Natural killer cell treated with Interleukin-12 subunit alpha and Interleukin-12 subunit beta and Interleukin-15 and Interleukin-18, amount 100 ng/mL, for 72 hours (primary cell): ENCODE measurements at regions not wholly inside any gene's neighbourhood (a gene's known extent, or its start where the extent isn't known, plus 50 kb on each side); places are given as distances from the start of the nearest gene placed in this dataset.
"Not testable (repeated sequence)": the region's sequence is repeated elsewhere in the genome, so short reads cannot be mapped to it uniquely, and the experiment has no call there.

Experiments
- ATAC-seq, 2 donors: fragments of 150-1000 bp; cut with Tn5 transposase in 1 of 2; sonication (Bioruptor Pico), chemical (Tn5 transposase) in 1 of 2; 2 replicates each; pipeline ENCODE4 v1.10.0; 2021
- DNase-seq: peaks from one replicate; pipeline ENCODE4 v3.0.0; 2022; ENCODE audit warnings: low spot score
- H3K27ac Mint-ChIP-seq, 2 donors: 1 replicate in 1 of 2; 2 replicates in 1 of 2; pipeline ENCODE4 v1.8.0; 2022; ENCODE audit warnings: mixed read lengths in 2 of 2, mild to moderate bottlenecking in 1 of 2, moderate library complexity in 1 of 2
- H3K27me3 Mint-ChIP-seq, 2 donors: 1 replicate in 1 of 2; 2 replicates in 1 of 2; pipeline ENCODE4 v1.8.0; 2022; ENCODE audit warnings: mixed read lengths in 2 of 2
- H3K36me3 Mint-ChIP-seq: one replicate; pipeline ENCODE4 v1.8.0; 2022; ENCODE audit warnings: mixed read lengths
- H3K4me1 Mint-ChIP-seq, 2 donors: 1 replicate in 1 of 2; 2 replicates in 1 of 2; pipeline ENCODE4 v1.8.0; 2022; ENCODE audit warnings: low read depth in 2 of 2, mixed read lengths in 2 of 2, mild to moderate bottlenecking in 1 of 2
- H3K4me3 Mint-ChIP-seq: one replicate; pipeline ENCODE4 v1.8.0; 2022; ENCODE audit warnings: mixed read lengths
- H3K9me3 Mint-ChIP-seq: 2 replicates; pipeline ENCODE4 v1.8.0; 2022; ENCODE audit warnings: mixed read lengths

DNA sequence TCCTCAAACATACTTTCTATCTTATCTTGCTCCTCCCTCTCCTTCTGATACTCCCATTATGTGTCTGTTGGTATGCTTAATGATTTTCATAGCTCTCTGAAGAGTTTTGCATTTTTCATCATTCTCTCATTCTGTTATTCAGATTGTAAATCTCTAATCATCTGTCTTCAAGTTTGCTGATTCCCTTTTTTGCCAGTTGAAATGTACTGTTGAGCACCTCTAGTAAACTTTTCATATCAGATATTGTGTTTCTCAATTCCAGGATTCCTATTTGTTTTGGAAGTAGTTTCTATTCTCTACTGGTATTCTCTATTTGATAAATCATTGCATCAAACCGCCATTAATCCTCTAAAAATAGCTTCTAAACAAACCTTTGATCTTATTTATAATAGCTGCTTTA lies 387.7 kb downstream of the PAX1 start:
- H3K27ac Mint-ChIP-seq = no peak overlapping the region
- no peaks in the 10 kb centered on the region for H3K4me1 Mint-ChIP-seq
- H3K4me3 Mint-ChIP-seq = no peak overlapping the region
- peaks cover 7% of the 10 kb centered on the region for H3K36me3 Mint-ChIP-seq
- no peak for ATAC-seq
- DNase-seq = no peak
- H3K27me3 Mint-ChIP-seq = no peaks in the 10 kb centered on the region
- peaks cover 23% of the 10 kb centered on the region for H3K9me3 Mint-ChIP-seq

DNA sequence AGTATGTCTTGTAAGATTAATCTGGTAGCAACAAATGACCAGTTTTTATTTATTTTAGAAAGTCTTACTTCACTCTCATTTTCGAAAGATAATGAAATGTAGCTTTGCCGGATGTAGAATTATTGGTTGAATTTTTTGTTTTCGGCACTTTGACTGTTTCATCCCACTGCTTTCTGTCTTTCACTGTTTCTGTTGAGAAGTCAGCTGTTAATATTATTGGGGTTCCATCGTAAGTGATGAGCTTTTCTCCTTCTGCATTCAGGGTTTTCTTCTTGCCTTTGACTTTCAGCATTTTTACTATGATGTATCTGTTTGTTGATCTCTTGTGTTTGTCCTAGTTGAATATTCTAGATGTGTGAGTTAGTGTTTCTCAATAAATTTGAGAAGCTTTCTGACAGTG lies 383.4 kb downstream of the PAX1 start:
- ATAC-seq = no peak
- H3K36me3 Mint-ChIP-seq = peaks cover 7% of the 10 kb centered on the region
- peaks cover 21% of the 10 kb centered on the region for H3K9me3 Mint-ChIP-seq
- no peak overlapping the region for H3K4me3 Mint-ChIP-seq
- no peaks in the 10 kb centered on the region for H3K27me3 Mint-ChIP-seq
- DNase-seq = no peak
- no peak overlapping the region for H3K27ac Mint-ChIP-seq
- no peaks in the 10 kb centered on the region for H3K4me1 Mint-ChIP-seq

DNA sequence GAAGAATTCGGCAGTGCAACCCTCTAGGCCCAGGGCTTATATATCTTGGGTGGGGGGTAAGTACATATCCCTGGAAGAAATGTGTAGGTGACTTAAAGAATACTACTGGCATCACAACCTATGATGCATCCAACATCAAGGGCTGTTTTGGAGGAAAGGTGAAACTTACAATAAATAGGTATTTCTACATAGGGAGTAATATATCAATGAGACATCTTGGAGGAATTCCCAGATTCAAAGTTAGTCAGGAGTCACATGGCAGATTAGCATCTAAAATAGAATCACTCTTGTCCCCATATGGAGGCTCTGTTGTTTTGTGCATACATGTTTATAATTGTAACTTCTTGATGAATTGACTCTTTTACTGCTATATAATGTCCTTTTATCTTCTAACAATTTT lies 375.5 kb downstream of the PAX1 start:
- H3K4me3 Mint-ChIP-seq = no peak overlapping the region
- no peak overlapping the region for H3K27ac Mint-ChIP-seq
- no peaks in the 10 kb centered on the region for H3K27me3 Mint-ChIP-seq

DNA sequence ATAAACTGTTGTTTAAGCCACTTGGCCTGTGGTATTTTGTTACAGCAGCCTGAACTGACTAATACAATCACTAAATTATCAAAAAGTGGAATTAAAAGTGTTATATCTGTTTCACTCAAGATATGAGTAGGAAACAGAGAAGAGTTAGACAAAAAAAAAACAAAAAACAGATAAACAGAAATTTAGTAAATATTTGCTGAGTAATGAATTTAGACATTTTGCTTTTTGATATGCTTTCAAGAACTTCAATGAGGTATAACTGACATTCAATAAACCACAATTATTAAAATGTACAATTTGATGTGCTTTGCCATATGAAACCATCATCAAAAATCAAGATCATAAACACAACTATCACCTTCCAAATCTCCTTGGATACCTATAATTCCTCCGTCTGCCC lies 369.2 kb downstream of the PAX1 start:
- no peak overlapping the region for H3K27ac Mint-ChIP-seq
- H3K4me3 Mint-ChIP-seq = no peak overlapping the region
- ATAC-seq (no peak), DNase-seq (no peak)
- H3K27me3 Mint-ChIP-seq = no peaks in the 10 kb centered on the region
- peaks cover 1% of the 10 kb centered on the region for H3K9me3 Mint-ChIP-seq
- H3K36me3 Mint-ChIP-seq = no peaks in the 10 kb centered on the region
- H3K4me1 Mint-ChIP-seq = no peaks in the 10 kb centered on the region

More for the DNA sequence above, 375.5 kb downstream of the PAX1 start:
- DNase-seq (no peak), ATAC-seq (no peak)
- no peaks in the 10 kb centered on the region for H3K36me3 Mint-ChIP-seq
- peaks cover 10% of the 10 kb centered on the region for H3K9me3 Mint-ChIP-seq
- H3K4me1 Mint-ChIP-seq = no peaks in the 10 kb centered on the region

DNA sequence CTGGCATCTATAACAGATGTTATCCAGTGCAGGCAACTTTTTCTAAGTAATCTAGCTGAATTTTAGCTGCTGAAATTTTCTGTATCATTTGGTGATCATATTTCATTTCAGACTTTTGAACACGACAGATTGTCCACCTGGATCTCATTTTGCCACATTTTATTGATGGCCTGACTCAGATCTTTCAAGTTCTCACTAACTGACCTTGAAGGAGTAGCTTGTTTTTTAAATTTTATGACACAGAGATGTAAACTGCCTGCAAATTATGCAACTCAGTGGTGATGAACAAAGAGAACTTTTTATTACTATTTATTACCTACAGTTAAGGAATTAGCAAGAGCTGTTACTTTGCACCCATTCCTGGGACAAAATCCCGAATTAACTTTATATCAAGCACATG lies 366.4 kb downstream of the PAX1 start:
- ATAC-seq = no peak
- no peak overlapping the region for H3K27ac Mint-ChIP-seq
- peaks cover 12% of the 10 kb centered on the region for H3K9me3 Mint-ChIP-seq
- no peaks in the 10 kb centered on the region for H3K36me3 Mint-ChIP-seq
- H3K27me3 Mint-ChIP-seq = no peaks in the 10 kb centered on the region
- DNase-seq = no peak
- no peaks in the 10 kb centered on the region for H3K4me1 Mint-ChIP-seq
- no peak overlapping the region for H3K4me3 Mint-ChIP-seq

DNA sequence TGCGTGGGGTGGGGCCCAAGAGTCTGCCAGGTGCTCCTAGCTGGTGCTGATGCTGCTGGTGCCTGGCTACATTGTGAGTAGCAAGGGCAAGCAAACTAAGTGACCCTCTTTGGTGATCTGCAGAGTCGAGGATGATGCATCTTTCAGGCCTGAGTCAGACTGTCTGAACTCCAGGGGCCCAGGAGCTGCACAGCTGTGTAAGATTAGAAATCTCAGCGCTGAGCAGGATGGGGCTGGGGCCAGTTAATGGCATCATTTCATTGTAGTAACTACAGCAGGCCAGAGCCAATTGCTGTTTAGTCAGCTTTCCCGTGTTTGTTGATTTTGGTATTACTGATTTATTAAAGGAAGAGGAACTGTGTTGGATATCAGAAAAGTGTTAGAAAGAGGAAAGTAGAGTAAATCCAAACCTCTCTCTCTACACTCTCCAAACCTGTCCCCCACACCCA lies 365.2 kb downstream of the PAX1 start:
- Mint-ChIP-seq H3K4me3 (no peak overlapping the region), H3K4me1 (no peaks in the 10 kb centered on the region), H3K27me3 (no peaks in the 10 kb centered on the region), H3K27ac (no peak overlapping the region), H3K9me3 (peaks cover 15% of the 10 kb centered on the region), H3K36me3 (no peaks in the 10 kb centered on the region)
- ATAC-seq (no peak), DNase-seq (no peak)

DNA sequence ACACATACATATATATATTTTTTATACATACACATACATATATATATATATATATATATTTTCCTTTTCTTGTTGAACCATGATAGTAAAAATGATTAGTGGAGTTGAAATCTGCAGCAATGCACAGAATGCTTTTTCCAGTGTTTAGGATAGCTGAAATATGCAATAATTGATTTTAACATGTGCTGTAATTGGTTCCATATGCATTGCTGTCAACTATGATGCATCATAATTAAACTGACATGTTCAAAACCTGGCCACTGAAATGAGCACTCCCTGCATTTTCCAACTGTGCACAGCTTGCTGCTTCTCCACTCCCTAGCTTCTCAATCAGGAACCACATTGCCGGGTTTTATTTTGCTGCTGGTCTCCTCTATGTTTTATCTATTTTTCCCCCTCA lies 358.3 kb downstream of the PAX1 start:
- H3K27me3 Mint-ChIP-seq = no peaks in the 10 kb centered on the region
- H3K4me3 Mint-ChIP-seq = no peak overlapping the region
- no peak overlapping the region for H3K27ac Mint-ChIP-seq
- H3K4me1 Mint-ChIP-seq = no peaks in the 10 kb centered on the region
- no peaks in the 10 kb centered on the region for H3K36me3 Mint-ChIP-seq
- ATAC-seq (no peak), DNase-seq (no peak)
- H3K9me3 Mint-ChIP-seq = peaks cover 24% of the 10 kb centered on the region

DNA sequence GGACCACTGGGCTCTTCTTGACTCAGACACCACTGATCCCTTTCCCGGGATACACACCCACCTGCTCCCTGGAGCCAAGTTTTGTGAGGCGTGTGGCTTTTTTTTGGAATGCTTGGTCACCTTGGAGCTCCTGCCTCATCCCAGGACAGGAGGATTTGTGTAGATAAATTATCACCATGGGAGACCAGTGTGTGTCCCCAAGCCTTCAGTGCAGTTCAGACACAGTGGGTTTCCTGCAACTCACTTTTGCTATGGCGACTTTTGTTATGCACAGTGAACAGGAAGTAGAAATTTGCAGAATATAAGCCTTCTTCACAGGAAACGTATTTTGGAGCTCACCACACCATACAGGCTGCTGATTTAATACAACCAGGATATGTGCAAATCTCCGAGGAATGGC lies 357.4 kb downstream of the PAX1 start:
- H3K27ac Mint-ChIP-seq = no peak overlapping the region
- no peaks in the 10 kb centered on the region for H3K4me1 Mint-ChIP-seq
- DNase-seq (no peak), ATAC-seq (no peak)
- H3K27me3 Mint-ChIP-seq = no peaks in the 10 kb centered on the region
- H3K9me3 Mint-ChIP-seq = peaks cover 19% of the 10 kb centered on the region
- no peaks in the 10 kb centered on the region for H3K36me3 Mint-ChIP-seq
- no peak overlapping the region for H3K4me3 Mint-ChIP-seq

DNA sequence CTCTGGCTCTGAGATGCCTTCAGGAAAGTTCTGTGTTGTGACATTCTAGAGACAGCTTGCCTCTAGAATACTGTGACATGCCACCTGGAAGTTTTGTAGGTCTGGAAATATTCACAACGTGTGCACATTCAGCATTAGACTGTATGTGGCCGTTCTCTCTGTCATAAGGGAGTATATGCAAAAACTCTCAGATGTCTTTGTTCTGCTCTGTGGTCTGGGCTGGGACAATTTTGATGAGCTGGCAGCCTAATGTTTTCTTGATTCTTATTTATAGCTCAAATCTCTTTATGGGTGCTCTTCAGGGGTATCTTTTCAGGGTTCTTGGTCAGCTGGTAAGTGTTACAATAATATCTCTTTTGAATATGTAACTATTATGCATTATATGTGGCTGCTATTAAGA lies 355.1 kb downstream of the PAX1 start:
- Mint-ChIP-seq H3K4me3 (no peak overlapping the region), H3K4me1 (no peaks in the 10 kb centered on the region), H3K36me3 (no peaks in the 10 kb centered on the region), H3K9me3 (peaks cover 15% of the 10 kb centered on the region), H3K27ac (no peak overlapping the region), H3K27me3 (no peaks in the 10 kb centered on the region)
- DNase-seq (no peak), ATAC-seq (no peak)

DNA sequence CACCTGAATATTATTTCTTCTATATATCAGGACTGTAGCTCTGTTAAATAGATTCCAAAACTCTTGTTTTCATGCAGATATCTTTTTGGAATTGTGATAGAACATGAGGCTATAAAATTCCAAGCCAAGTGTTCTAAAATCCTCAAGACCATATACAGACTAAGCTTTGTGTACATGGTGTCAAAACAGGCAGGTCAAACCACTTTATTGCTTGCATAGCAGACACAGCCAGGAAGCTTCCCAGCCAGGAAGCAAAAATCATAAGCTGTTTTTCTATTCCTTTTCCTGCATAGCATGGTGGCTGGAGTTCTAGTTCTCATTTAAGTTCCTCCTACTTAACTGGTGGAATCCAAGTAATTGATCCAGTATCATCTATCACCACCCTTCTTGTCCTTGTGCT lies 353.3 kb downstream of the PAX1 start:
- no peaks in the 10 kb centered on the region for H3K27me3 Mint-ChIP-seq
- no peaks in the 10 kb centered on the region for H3K4me1 Mint-ChIP-seq
- no peaks in the 10 kb centered on the region for H3K36me3 Mint-ChIP-seq
- DNase-seq = no peak
- no peak overlapping the region for H3K27ac Mint-ChIP-seq
- H3K9me3 Mint-ChIP-seq = peaks cover 14% of the 10 kb centered on the region
- no peak overlapping the region for H3K4me3 Mint-ChIP-seq
- ATAC-seq = no peak

DNA sequence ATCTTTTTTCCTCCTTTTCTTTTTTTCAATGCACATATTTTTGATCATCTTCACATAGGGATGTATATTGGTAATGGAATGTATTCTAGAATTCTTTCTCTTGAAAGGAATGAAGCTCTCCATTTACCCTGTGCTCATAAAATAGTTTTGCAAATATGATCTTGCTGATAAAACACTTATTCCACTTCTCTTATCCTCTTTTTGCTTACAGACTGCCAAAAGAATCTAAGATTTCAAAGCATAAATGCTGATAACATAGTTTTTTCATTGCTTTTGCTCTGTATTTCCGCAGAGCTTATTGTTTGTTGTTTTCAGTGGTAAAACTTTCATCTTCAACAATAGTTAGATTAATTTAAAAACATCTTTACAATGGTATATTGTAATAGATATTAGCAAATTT lies 350.5 kb downstream of the PAX1 start:
- DNase-seq (no peak), ATAC-seq (no peak)
- Mint-ChIP-seq H3K27ac (no peak overlapping the region), H3K4me3 (no peak overlapping the region), H3K27me3 (no peaks in the 10 kb centered on the region), H3K4me1 (no peaks in the 10 kb centered on the region), H3K36me3 (no peaks in the 10 kb centered on the region), H3K9me3 (peaks cover 18% of the 10 kb centered on the region)

DNA sequence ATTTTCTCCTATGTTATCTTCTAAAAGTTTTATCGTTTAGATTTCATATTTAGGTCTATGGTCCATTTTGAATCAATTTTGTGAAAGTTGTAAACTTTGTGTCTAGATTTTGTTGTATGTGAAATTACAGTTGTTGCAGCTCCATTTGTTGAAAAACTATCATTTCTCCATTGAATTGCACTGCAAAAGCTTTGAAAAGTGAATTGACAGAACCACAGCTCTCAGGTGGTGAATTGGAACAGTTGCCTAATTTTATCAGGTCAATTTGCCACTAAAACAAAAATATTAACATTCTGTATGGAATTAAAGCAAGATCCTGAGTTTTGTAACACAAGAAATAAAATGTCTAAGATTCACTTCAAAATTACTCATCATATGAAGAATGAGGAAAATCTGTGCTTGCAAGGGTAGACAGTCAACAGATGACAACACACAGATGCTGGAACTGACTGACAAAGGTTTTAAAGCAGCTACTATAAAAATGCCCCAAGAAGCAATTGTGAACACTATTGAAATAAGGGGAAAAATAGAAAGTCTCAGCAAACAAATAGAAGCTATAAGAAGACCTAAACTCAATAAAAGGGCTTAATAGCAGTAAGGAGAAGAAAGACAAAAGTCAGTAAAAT lies 346.7 kb downstream of the PAX1 start:
- DNase-seq (no peak), ATAC-seq (no peak)
- Mint-ChIP-seq H3K4me1 (no peaks in the 10 kb centered on the region), H3K36me3 (no peaks in the 10 kb centered on the region), H3K27ac (no peak overlapping the region), H3K9me3 (peaks cover 18% of the 10 kb centered on the region), H3K4me3 (no peak overlapping the region), H3K27me3 (no peaks in the 10 kb centered on the region)

DNA sequence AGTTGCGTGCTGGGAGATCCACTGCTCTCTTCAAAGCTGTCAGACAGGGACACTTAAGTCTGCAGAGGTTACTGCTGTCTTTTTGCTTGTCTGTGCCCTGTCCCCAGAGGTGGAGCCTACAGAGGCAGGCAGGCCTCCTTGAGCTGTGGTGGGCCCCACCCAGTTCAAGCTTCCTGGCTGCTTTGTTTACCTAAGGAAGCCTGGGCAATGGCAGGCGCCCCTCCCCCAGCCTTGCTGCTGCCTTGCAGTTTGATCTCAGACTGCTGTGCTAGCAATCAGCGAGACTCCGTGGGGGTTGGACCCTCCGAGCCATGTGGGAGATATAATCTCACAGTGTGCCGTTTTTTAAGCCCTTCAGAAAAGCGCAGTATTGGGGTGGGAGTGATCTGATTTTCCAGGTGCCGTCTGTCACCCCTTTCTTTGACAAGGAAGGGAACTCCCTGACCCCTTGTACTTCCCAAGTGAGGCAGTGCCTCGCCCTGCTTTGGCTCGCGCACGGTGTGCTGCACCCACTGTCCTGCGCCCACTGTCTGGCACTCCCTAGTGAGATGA lies 340.6 kb downstream of the PAX1 start:
- not testable (repeated sequence) for H3K4me3 Mint-ChIP-seq, H3K27ac Mint-ChIP-seq, ATAC-seq, DNase-seq, H3K36me3 Mint-ChIP-seq, H3K4me1 Mint-ChIP-seq, H3K27me3 Mint-ChIP-seq
- peaks cover 26% of the 10 kb centered on the region for H3K9me3 Mint-ChIP-seq

DNA sequence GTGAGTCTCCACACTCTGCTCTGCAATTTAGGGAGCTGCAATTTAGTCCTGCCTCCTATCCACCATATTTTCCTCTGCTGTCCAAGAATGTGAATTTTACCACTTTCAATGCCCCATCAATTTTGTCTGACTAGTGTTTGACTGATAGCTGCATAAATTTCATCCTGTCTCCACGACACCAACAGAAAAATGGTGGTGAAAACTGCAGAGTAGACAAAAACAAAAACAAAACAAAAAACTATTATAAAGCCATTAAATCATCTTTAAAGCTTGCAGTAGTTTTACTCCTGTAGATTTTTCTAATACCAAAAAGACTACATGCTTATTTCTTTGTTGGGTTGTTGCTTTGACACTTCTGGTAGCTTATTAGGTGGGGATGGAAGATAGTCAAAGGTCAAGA lies 322.0 kb downstream of the PAX1 start:
- Mint-ChIP-seq H3K27ac (no peak overlapping the region), H3K4me1 (no peaks in the 10 kb centered on the region), H3K36me3 (peaks cover 5% of the 10 kb centered on the region), H3K4me3 (no peak overlapping the region), H3K9me3 (peaks cover 6% of the 10 kb centered on the region), H3K27me3 (no peaks in the 10 kb centered on the region)
- DNase-seq (no peak), ATAC-seq (no peak)

DNA sequence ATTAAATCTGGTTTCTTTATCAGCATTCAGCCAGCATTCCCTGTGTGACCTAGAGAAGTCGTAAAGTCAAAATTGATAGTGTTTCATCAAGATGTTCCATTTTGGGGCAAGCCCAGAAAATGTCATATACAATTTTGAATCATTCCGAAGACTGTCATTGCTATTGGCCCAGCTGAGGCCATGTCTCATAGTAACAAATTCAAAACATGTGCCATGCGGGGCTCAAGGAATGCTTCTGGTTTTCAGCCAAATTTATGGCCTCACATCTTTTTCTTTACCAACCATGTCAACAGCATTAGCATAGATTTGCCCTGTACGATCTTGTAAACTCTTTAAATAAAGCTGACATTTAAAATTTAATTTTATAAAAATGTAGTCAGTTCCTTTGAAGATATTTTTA lies 314.7 kb downstream of the PAX1 start:
- Mint-ChIP-seq H3K4me3 (no peak overlapping the region), H3K27me3 (no peaks in the 10 kb centered on the region), H3K9me3 (peaks cover 10% of the 10 kb centered on the region), H3K4me1 (no peaks in the 10 kb centered on the region), H3K36me3 (peaks cover 10% of the 10 kb centered on the region), H3K27ac (no peak overlapping the region)
- ATAC-seq (no peak), DNase-seq (no peak)
